D341Med (cell line): ENCODE measurements at regions not wholly inside any gene's neighbourhood (a gene's known extent, or its start where the extent isn't known, plus 50 kb on each side); places are given as distances from the start of the nearest gene placed in this dataset.

Source experiments
- DNase-seq: peaks from one replicate; pipeline ENCODE4 v3.0.0; 2012; ENCODE audit warnings: low spot score

DNA sequence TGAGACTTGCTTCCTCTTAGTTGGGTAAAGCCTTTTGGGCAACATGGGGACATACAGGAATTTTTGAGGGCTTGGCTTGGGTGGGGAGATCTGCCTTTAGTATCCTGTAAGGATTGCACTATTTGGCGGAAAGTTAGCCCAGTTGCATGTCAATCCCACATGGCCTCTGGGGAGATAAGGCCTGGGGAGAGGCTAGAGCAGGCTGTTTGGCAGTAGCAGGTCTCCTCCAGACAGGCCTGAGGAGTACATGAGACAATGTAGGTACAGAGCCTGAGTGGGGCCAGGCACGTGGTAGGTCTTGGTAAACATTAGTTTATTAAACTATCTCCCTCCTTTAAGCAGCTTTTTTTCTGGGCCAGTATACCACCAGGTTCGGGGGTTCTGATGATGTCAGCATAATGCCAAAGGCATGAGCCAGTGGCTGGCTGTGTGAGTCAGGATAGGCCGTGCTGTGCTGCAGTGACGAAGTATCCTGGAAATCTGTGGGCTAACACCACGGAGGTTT lies 147.9 kb downstream of the VEGFA start:
- DNase-seq: no peak

DNA sequence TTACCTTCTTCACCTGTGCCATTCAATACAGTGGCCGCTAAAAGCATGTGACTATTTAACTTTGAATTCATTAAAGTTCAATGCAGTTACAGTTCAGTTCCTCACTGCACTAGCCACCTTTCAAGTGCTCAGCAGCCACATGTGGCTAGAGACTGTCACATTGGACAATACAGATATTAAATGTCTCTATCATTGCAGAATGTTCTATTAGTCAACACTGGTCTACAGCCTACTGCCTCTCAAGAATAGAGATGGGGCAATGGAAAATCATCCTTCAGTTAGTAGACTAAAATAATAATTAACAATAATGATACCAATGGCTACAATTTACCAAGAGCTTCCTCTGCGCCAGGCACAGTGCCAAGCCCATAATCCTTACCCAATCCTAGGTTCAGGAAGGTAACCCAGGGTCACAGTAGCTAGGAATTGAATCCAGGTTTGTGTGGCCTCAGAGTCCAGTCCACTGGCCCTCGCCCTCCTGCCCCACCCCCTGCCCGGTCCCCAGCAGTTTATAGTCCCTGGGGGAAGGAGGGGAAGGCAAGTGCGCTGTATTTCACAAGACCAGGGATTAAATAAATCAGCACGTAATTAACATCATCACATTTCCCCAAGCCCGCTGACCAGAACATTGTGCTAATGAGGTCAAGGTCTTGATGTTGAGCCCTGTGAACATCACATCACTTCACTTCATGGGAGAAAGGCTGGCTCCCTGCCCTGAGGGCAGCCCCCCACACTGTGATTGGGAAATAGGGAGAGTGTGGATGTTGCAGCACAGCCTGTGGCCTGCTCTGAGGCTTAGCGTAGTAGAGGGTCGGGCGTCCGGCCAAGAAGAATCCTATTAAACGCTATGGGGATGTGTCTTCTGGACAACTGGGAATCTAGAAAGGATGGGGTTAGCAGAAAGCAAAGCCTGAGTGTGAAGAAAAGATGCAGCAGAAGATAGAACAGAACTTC lies 147.2 kb downstream of the VEGFA start:
- no peak for DNase-seq

DNA sequence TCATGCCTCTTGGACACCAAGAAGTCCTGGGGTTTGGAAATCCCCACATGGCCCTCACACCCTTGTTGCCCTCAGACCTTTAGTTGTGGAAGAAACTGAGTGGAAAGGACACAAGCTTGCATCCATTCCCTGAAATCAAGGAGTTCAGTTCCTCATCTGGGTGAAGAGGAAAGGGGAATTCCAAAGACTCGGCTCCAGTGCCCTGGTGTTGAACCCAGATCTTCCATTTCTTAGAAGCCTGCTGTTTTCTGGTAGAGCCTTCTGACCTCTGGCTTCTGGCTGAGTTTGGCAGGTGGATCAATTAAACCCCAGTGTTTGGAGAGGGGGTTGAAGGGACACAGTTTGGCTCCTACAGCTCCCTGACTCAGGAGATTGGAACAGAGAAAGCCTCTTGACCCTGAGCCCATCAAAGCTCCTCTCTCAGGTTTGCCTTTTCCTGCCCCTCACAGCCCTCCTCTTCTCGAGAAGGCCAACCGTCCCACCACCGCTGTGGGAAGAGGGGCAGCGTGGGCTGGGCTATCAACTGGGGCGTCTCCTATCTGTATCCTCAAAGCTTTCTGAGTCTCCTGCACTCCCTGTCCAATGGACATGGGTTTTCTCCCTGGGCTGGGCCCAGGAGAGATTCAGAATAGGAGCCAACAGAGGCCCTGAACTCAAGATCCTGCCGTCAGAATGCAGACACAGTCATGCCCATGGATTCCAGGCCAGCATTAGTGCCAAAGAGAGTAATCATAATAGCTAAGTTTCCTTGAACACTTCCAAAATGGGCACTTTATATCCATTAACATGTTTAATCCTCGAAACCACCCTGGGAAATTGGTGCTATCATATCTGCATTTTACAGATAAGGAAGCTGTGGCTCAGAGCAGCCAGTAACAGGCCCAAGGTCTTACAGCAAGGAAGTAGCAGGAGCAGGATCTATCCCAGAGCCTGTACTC lies 146.2 kb downstream of the VEGFA start:
- DNase-seq: no peak

DNA sequence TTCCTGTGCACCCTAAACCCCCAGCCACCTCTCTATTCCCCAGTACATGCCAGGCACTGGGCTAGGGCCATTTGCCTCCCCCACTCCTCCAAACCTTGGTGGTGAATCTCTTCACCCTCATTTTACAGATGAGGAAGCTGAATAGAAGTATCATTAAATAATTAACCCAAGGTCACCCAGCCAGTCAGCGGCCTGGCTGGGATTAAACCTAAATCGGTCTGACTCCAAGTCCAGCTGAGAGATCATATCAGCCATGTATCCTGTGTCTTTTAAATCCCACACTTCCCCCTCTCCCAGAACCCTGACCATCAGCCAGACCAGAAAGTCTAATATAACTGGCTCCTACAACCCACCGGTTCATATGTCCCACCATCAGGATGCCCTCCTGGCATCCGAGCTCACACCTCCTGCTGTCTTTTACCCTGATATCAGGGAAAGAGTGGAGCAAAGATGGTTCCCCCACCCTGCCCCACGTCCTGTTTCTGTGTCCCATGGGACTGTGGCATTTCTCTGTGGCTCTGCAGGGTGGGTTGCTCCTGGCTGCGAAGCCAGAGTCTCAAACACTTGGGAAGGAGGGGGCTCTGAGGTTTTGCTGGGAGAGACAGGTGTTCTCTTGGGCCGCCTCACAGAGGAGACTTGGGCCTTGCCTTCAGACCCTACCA lies 145.3 kb downstream of the VEGFA start:
- DNase-seq: no peak

DNA sequence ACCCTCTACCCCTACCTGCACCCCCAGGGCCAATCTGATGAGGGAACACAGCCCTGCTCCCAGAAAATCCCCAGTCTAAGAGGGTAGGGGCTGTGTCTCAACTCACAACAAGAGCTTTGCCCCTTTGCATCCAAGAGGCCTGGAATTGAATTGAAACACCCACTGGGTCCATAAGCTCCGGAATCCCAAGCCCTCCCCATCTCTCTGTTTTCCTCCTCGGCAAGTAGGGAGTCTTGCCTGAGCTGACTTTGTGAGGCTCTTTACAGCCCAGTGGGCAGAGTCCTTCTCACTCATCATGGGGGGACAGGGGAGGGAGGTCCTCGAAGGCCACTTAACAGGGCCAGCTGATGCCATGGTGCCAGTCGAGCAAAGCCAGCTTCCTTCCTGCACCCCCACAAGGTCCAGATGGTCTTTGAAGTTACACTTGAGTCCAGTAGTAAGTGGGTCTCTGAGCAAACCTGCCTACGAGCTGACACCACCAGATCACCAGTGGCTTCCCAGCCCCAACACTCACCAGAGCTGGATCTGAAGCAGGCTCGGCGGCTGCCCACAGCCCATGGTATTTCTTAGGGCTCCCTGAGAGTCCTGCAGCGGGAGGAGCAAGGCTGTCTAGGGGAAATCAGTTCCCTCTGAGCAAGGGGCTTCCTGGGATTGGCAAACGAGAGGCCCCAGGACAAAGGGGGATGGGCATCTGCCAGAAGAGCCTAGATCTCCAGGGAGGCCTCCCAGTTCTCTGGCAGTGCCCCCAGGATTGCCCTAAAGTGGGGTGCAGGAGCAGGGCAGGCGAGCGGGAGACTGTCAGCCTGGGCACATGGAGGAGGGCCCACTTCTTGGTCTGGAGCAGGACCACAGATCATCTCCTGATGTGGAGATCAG lies 144.5 kb downstream of the VEGFA start:
- DNase-seq: no peak

DNA sequence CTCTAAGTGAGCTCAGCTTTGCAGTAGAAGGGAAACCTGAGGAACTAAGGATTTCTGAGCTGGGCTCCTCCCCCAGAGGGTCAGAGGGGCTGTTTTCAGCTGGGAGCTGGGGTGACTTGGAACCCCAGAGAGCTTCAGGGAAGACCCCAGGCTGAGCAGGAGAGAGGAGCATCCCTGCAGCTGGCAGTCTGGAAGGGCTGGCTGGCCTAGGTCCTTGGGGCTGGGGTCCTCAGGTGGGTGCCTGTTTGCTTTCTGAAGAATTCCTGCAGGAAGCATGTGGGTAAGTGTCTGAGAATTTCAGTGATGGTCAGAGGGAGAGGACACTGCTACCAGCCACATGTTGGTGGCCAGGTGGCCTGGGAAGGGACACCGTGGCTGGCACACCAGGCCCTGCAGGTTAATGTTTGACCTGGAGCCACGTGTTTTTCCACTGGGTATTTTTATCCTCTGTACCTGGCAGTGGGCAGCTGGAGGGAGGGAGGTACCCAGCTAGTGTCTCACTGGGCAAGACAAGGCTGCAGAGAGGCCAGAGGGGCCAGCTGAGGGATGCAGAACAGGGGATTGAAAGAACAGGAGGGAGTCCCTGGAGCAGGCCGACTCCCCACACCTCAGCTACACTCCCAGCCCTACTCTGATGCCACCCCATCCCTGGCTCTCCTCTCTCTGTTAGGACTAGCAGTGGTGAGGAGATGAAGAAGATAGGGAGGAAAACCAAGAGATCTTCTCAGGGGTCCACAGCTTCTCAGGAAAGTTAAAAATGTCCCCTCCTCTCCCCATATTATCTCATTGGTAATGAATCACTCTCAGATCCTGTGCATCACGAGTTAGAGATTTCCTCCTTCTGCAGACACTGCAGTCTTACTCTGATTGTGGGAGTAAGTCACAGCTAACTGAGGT lies 143.6 kb downstream of the VEGFA start:
- DNase-seq: no peak

DNA sequence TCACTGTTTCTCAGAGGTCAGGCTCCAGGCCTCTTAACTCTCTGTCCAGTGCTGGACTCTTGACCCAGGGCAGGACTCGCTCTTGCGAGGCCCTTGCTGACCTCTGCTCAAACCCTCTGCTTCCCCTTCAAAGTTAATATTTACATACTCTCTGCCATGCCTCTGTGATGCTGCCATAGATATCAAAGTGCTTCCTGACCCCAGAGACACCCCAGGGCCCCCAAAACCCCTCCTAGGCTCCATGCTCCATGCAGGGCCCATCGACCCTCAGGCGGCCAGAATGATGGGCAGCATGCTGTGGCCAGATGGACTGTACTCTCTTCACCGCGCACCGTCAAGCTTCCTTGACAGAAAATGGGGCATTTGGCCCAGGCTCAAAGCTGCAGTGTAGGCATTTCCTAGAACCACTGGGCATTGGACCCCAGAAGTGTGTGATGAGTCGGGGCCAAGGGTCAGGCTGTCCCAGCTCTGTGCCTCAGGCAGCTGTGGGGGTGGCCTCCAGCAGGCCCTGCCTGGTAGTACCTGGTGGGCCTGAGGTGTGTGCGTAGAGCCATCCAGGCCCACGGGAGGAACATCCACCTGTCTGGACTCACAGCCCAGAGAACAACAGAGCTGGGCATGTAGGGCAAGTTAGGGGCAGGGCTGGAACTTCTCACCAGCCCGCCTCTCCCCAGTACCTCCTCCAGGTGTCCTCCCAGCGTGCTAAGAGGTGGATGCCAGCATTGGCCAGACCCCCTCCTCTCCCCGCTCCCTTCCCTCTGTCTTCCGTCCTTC lies 142.8 kb downstream of the VEGFA start:
- DNase-seq: no peak

DNA sequence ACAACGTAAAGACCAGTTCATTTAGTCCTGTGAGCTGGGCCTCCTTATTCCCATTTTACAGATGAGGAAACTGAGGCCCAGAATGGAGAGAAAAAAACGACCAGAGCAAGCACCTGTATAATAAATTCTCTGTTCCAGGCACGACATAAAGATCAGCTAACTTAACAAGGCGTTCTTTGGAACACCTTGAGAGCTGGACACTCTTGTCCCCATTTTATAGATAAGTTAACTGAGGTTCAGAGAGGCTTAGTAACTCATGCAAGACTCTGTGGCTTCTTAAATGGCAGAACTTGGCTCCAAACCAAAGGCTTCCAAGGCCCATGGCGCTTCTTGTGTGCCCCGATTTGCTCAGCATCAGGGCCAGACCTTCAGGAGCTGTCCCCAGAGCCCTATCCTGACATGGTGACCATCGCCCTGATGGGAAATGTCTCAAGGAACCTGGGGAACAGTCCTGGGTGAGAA lies 142.1 kb downstream of the VEGFA start:
- no peak for DNase-seq

DNA sequence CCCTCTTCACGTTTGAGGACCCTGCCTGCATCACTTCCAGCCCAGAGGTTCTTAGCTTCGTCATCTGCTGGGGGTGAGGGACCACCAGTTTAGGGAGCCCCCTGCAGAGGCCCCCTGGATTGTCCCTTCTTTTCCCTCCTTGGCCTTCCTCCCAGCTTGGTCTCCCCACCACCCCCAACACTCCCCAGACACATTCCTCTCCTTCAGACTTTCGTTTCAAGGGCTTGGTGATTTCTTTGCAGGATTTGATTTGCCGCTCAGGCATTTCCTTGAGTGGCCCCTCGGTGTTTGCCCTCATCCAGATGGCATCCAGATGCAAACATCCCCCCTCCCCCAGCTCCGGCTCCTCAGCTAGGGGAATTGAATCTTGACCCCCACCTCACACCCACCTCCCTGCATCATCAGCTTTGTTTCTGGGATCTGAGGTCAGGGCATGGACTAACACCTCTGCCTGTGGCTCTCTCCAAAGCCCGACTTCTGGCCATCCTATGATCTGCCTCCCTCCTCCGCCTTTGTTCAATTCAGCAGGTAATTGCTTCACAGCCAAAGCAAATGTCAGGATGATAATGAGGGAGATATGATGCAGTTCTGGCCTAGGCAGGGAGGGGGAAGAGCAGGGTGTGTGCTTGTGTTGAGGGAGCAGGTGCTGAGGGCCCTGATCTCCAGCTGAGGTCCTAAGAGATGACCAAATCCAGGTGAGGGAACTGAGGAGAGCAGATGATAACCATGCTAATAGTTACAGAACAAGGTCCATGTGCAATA lies 141.5 kb downstream of the VEGFA start:
- DNase-seq: no peak

DNA sequence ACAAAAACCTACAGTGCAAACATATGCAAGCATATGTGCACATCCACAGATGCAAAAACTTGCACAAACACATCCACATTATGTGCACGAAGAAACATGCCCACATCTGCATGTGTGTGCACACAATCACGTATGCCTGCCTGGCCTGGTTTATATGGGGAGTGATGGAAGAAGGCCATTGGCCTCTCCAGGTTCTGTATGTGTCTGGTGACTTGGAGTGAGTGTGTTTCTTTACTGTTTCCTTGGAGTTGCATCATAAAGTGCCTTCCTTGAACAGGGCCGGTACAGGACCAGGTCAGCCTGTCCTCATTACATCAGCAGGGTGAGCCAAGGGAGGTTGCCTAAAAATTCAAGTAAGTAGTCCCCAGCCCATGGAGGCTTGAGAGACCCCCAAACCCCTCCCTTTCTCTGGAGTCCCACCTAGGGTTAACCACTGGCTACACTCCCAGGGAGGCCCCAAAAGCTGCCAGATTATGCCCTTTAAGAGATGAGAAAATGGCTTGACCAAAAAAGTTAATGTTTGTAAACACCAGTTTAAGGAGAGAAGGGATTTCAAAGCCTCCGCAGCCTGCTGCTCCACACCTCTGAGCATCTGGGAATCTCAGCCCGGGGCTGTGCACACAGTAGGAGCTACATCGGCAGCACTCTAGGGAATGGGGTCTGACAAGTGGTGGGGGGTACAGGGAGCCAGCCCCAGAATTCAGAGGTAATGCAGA lies 140.8 kb downstream of the VEGFA start:
- no peak for DNase-seq

DNA sequence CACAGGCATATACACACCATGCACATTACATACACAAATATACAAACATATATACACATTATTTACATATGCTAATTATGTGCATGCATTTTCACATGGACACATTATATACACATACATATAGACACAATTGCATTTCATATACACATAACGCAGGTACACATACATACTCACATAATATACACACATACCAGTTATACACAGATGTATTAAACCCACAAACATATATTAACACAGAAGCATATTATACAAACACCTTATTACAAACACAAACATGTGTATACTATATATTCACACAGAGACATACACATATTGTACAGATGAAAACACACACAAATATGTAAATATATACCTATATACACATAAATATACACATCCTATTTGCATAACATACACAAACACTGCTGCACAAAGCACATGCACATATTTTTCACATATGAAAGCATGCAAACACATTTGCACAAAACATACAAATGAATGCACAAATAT lies 140.2 kb downstream of the VEGFA start:
- DNase-seq: no peak

DNA sequence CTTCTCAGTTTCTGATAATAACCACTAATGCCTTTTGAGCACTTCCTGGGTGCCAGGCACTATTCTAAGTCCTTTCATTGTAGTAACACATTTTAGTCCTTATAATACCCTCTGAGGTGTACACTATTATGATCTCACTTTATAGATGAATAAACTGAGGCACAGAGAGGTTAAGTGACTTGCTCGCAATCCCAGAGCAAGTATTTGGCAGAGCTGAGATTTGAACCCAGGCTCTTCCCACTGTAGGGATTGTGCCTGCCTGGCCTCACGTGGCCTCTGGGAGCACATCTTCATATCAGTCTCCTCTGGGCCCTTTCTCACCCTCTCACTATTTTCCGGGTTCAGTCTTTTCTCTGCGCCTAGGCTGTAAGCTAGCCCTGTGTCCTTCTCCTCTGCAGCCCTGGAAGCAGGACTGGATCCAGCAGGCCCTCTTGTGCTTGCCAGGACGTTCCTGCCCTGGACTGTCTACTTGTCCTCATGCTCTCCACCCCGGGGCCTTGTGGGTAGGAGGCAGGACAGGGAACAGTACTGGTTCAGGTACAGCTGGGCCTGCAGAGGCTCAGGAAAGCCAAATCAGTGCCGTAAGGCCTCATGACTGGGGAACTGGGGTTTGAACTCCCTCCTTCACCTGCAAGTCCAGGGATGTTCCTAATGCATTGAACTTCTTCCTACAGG lies 139.6 kb downstream of the VEGFA start:
- no peak for DNase-seq

DNA sequence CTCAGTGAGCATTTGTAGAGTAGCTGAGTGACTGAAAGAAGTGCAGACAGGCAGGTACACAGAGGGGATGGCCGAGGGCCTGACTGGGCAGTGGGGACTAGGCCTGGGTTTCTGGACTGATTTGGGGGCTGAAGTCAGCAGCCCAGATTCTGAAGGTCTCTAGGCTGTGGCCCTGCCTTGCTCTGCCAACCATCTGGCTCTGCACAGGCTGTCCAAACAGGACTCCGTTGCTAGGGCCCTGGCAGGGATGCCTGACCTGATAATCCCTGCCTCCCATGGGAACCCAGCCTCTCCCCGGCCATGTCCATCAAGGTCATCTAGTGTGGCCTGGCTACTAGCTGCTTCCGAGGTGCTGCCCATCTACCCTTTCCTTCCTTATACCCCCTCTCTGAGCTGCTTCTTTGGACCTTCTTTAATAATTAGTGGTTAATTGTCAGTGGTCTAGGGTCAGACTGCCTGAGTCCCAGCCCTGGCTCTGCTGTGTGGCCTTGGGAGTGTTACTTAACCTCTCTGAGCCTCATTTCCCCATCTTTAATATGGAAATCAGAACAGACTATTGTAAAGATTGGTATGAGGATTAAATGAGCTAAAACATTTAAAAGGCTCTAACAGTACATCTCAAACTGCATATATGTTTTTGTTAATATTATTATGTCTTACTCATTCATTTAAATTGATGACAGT lies 137.9 kb downstream of the VEGFA start:
- no peak for DNase-seq

DNA sequence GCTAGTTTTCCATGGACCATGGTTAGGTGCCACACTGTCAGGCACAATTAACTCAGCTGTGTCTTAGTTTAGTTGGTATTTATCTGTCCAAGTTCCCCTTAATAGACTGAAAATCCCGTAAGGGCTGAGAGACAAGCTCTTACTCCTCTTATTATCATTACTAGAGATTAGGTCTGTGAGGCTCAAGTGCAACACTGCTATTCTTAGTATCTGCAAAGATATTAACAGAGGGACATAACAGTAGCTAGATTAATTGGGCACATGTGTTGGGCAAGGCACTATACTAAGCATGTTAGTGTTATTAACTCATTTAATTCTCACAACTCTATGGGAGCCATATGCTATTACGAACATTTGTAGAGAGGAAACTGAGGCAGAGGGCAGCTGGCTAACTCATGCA lies 137.3 kb downstream of the VEGFA start:
- DNase-seq: no peak

DNA sequence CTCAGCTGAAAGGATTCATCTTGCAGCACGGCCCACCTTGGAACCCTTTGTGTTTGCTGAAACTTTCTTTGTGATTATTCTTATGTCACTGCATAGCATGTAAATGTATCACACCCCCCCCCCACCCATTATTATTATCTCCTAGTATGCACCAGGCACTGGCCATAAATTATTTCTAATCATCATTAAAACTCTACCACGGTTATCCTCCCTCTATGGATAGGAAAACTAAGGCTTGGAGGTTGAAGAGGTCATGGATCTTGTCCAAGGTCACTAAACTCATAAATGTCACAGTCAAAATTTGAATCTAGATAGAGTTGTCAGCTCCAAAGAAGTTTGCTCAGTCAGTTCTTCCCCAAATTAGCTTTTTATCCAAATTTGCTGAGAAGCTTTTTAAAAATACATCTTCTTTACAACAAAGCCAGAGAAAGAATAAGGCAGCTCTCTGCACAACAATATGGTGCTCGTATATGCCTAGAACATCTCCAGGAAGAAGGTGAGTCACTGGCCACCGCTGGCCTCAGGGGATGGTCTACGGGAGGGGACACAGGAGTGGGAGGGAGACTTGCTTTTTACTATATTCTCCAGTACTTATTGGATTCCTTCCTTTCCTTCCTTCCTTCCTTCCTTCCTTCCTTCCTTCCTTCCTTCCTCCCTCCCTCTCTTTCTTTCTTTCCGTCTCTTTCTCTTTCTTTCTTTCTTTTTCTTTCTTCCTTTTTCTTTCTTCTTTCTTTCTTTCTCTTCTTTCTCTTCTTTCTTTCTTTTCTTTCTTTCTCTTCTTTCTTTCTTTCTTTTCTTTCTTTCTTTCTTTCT lies 134.5 kb downstream of the VEGFA start:
- DNase-seq: no peak
